Right lobe of liver (tissue), 6 donors: ENCODE measurements at regions not wholly inside any gene's neighbourhood (a gene's known extent, or its start where the extent isn't known, plus 50 kb on each side); places are given as distances from the start of the nearest gene placed in this dataset.

Source experiments
- ATAC-seq, 4 donors: fragments of 200-7000 bp; cut with Tn5 transposase; one replicate each; pipeline ENCODE4 v1.9.1; 2020; ENCODE audit warnings: mild to moderate bottlenecking in 4 of 4, moderate library complexity in 4 of 4
- DNase-seq, 3 donors: peaks; one replicate each; pipeline ENCODE4 v3.0.0-alpha.2; 2020
- H3K27ac ChIP-seq, 3 donors: fragments of 200-600 bp; one replicate each; pipeline ENCODE4 v1.8.0; 2022
- H3K27me3 ChIP-seq, 2 donors: fragments of 200-600 bp; one replicate each; pipeline ENCODE4 v1.8.0; 2022
- H3K36me3 ChIP-seq, 4 donors: fragments of 200-600 bp; sonication (generic) in 1 of 4; one replicate each; pipeline versions ENCODE4 v1.5.1 to v1.8.0; 2017 to 2022; ENCODE audit warnings: control low read depth in 1 of 4
- H3K4me1 ChIP-seq, 4 donors: fragments of 200-600 bp; sonication (generic) in 1 of 4; one replicate each; pipeline versions ENCODE4 v1.5.1 to v1.8.0; 2017 to 2022; ENCODE audit warnings: control low read depth in 1 of 4
- H3K4me3 ChIP-seq, 3 donors: fragments of 200-600 bp; one replicate each; pipeline ENCODE4 v1.8.0; 2022
- H3K9me3 ChIP-seq, 4 donors: fragments of 200-600 bp; sonication (generic) in 1 of 4; one replicate each; pipeline versions ENCODE4 v1.5.1 to v1.8.0; 2017 to 2022; ENCODE audit warnings: control low read depth in 1 of 4
- POLR2A ChIP-seq: fragments of 450-650 bp; IDR thresholded peaks from one replicate; pipeline ENCODE4 v1.6.1; 2017; ENCODE audit warnings: antibody characterized with exemption, mild to moderate bottlenecking
- WGBS: methylation state at CpG from one replicate; pipeline ENCODE4 v1.1.6; 2018; ENCODE audit warnings: low coverage, low lambda C conversion rate; ENCODE audit not compliant: insufficient coverage; ENCODE audit errors: missing lambda C conversion rate; 5-methylcytosine and 5-hydroxymethylcytosine counted together
- intact Hi-C, 2 donors: fragments of 100-400 bp; cut with DNase I; formaldehyde crosslinking; loops; one replicate each; pipeline versions ENCODE4 v1.11.2 to v1.14.1; 2022
- TF ChIP-seq, protein P1 (sequence below), 4 donors: fragments of 200-600 bp in 3 of 4; fragments of 450-650 bp in 1 of 4; IDR thresholded peaks; one replicate each; pipeline versions ENCODE4 v1.5.1 to v1.8.0; 2016 to 2022; ENCODE audit warnings: antibody characterized with exemption in 4 of 4, mild to moderate bottlenecking in 2 of 4
- donor health status: DM: no; HTN: yes; CAD: no.
- donor health status: DM: no; HTN: no; CAD: no.
- donor health status: DM: no; HTN: no; CAD: no.
- donor health status: DM: no; HTN: yes; CAD: no.
- donor health status: DM: no; HTN: yes; CAD: no.

- Histone ChIP-seq H3K4me3 (no peak overlapping the region), H3K9me3 (peaks cover 0 to 7% (median 0%) of the 10 kb centered on the region in 4 donors), H3K27ac (no peak overlapping the region), H3K36me3 (no peaks in the 10 kb centered on the region), H3K27me3 (no peaks in the 10 kb centered on the region), H3K4me1 (no peaks in the 10 kb centered on the region)
- intact Hi-C loops, result no loop called here
- no peak for DNase-seq
- TF ChIP-seq, protein P1, sequence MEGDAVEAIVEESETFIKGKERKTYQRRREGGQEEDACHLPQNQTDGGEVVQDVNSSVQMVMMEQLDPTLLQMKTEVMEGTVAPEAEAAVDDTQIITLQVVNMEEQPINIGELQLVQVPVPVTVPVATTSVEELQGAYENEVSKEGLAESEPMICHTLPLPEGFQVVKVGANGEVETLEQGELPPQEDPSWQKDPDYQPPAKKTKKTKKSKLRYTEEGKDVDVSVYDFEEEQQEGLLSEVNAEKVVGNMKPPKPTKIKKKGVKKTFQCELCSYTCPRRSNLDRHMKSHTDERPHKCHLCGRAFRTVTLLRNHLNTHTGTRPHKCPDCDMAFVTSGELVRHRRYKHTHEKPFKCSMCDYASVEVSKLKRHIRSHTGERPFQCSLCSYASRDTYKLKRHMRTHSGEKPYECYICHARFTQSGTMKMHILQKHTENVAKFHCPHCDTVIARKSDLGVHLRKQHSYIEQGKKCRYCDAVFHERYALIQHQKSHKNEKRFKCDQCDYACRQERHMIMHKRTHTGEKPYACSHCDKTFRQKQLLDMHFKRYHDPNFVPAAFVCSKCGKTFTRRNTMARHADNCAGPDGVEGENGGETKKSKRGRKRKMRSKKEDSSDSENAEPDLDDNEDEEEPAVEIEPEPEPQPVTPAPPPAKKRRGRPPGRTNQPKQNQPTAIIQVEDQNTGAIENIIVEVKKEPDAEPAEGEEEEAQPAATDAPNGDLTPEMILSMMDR (IDR thresholded peaks at IDR 0.05), result no peak
- TF ChIP-seq POLR2A, result no peak
- no peak for ATAC-seq
- 47% methylated on average over 5 of the region's 5 CpGs for WGBS
These were observed 273.3 kb downstream of the GLI2 start for GRCh38 chr2:121008975-121009374.

GRCh38 chr2:121010998-121011397, 274.0 kb downstream of the TFCP2L1 start:
- intact Hi-C loops, result no loop called here
- H3K9me3 ChIP-seq, result peaks cover 0 to 7% (median 0%) of the 10 kb centered on the region in 4 donors
- H3K4me1 ChIP-seq, result no peaks in the 10 kb centered on the region
- TF ChIP-seq POLR2A, result no peak
- TF ChIP-seq, protein P1 (IDR thresholded peaks at IDR 0.05), result no peak
- no peak overlapping the region for H3K4me3 ChIP-seq
- DNase-seq, result no peak
- H3K36me3 ChIP-seq, result no peaks in the 10 kb centered on the region
- no peak for ATAC-seq
- no peak overlapping the region for H3K27ac ChIP-seq
- H3K27me3 ChIP-seq, result no peaks in the 10 kb centered on the region

DNA sequence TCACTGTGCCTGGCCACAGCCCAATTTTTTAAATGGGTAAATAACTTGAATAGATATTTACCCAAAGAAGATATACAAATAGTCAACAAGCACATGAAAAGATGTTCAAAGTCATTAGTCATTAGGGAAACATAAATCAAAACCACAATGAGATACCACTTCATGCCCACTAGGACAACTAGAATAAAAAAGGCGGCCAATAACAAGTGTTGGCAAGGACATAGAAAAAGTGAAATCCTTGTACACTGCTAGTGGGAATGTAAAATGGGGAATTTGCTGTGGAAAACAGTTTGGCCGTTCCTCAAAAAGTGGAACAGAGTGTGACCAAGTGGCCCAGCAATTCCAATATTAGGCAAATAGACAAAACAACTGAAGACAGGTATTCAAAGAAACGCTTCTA, 270.1 kb downstream of the TFCP2L1 start:
- Histone ChIP-seq H3K9me3 (peaks cover 0 to 7% (median 0%) of the 10 kb centered on the region in 4 donors), H3K36me3 (no peaks in the 10 kb centered on the region), H3K4me1 (no peaks in the 10 kb centered on the region), H3K4me3 (no peak overlapping the region), H3K27ac (no peak overlapping the region), H3K27me3 (no peaks in the 10 kb centered on the region)
- WGBS, result 97% methylated on average over 3 of the region's 3 CpGs
- no peak for ATAC-seq
- intact Hi-C loops, result no loop called here
- TF ChIP-seq, protein P1 (IDR thresholded peaks at IDR 0.05), result no peak
- TF ChIP-seq POLR2A, result no peak
- no peak for DNase-seq

- ATAC-seq (no peak), DNase-seq (no peak)
- Histone ChIP-seq H3K36me3 (no peaks in the 10 kb centered on the region), H3K27ac (no peak overlapping the region), H3K4me1 (no peaks in the 10 kb centered on the region), H3K4me3 (no peak overlapping the region), H3K9me3 (peaks cover 0 to under 1% (median 0%) of the 10 kb centered on the region in 4 donors), H3K27me3 (no peaks in the 10 kb centered on the region)
- intact Hi-C loops, result no loop called here
- TF ChIP-seq, protein P1 (IDR thresholded peaks at IDR 0.05), result no peak
- 53% methylated on average over 6 of the region's 7 CpGs for WGBS
These were observed 269.0 kb downstream of the TFCP2L1 start for GRCh38 chr2:121015971-121016485.

DNA sequence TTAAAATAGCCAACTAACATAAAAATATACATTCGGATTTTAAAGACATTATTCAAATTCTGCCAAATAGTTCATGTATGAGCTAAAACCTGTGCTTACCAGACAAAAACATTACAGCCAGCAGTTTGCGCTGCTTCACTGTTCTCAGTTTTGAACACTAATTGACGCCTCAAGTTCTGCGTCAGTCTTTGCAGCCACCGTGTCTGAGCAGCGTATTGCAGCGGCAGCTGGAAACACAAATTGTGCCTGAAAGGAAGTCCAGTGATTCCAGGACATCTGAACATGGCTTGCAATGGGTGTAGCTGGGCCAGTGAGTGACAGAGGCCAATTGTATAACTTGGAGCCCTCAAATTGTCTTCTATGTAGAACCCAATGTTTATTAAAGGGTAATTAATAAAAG, 267.6 kb downstream of the TFCP2L1 start:
- Histone ChIP-seq H3K27ac (no peak overlapping the region), H3K4me1 (no peaks in the 10 kb centered on the region), H3K4me3 (no peak overlapping the region), H3K36me3 (no peaks in the 10 kb centered on the region), H3K27me3 (no peaks in the 10 kb centered on the region), H3K9me3 (no peaks in the 10 kb centered on the region)
- TF ChIP-seq, protein P1 (IDR thresholded peaks at IDR 0.05), result no peak
- no peak for TF ChIP-seq POLR2A
- intact Hi-C loops, result no loop called here
- DNase-seq (no peak), ATAC-seq (no peak)
- 79% methylated on average over 7 of the region's 7 CpGs for WGBS
